ENCODE measurements at regions not wholly inside any gene's neighbourhood (a gene's known extent, or its start where the extent isn't known, plus 50 kb on each side); places are given as distances from the start of the nearest gene placed in this dataset.

GRCh38 chr20:6245436-6245835 is 122.6 kb upstream of the FERMT1 start:
- no peak for TF ChIP-seq TAF1 (IDR thresholded peaks at IDR 0.05; ENCODE audit: low read depth)
- TF ChIP-seq, protein P1, sequence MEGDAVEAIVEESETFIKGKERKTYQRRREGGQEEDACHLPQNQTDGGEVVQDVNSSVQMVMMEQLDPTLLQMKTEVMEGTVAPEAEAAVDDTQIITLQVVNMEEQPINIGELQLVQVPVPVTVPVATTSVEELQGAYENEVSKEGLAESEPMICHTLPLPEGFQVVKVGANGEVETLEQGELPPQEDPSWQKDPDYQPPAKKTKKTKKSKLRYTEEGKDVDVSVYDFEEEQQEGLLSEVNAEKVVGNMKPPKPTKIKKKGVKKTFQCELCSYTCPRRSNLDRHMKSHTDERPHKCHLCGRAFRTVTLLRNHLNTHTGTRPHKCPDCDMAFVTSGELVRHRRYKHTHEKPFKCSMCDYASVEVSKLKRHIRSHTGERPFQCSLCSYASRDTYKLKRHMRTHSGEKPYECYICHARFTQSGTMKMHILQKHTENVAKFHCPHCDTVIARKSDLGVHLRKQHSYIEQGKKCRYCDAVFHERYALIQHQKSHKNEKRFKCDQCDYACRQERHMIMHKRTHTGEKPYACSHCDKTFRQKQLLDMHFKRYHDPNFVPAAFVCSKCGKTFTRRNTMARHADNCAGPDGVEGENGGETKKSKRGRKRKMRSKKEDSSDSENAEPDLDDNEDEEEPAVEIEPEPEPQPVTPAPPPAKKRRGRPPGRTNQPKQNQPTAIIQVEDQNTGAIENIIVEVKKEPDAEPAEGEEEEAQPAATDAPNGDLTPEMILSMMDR (IDR thresholded peaks at IDR 0.05; ENCODE audit: poor library complexity, severe bottlenecking) = no peak
- TF ChIP-seq, protein P2, sequence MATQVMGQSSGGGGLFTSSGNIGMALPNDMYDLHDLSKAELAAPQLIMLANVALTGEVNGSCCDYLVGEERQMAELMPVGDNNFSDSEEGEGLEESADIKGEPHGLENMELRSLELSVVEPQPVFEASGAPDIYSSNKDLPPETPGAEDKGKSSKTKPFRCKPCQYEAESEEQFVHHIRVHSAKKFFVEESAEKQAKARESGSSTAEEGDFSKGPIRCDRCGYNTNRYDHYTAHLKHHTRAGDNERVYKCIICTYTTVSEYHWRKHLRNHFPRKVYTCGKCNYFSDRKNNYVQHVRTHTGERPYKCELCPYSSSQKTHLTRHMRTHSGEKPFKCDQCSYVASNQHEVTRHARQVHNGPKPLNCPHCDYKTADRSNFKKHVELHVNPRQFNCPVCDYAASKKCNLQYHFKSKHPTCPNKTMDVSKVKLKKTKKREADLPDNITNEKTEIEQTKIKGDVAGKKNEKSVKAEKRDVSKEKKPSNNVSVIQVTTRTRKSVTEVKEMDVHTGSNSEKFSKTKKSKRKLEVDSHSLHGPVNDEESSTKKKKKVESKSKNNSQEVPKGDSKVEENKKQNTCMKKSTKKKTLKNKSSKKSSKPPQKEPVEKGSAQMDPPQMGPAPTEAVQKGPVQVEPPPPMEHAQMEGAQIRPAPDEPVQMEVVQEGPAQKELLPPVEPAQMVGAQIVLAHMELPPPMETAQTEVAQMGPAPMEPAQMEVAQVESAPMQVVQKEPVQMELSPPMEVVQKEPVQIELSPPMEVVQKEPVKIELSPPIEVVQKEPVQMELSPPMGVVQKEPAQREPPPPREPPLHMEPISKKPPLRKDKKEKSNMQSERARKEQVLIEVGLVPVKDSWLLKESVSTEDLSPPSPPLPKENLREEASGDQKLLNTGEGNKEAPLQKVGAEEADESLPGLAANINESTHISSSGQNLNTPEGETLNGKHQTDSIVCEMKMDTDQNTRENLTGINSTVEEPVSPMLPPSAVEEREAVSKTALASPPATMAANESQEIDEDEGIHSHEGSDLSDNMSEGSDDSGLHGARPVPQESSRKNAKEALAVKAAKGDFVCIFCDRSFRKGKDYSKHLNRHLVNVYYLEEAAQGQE (IDR thresholded peaks at IDR 0.05; ENCODE audit: borderline replicate concordance) = no peak
- TF ChIP-seq EZH2 (IDR thresholded peaks at IDR 0.05; ENCODE audit: borderline replicate concordance, insufficient read depth, low read length, poor library complexity, severe bottlenecking) = no peak
- no peak for TF ChIP-seq POLR2AphosphoS5 (IDR thresholded peaks at IDR 0.05)
- TF ChIP-seq EP300 (conservative IDR thresholded peaks at IDR 0.05; ENCODE audit: poor library complexity, severe bottlenecking) = no peak
